Effector CD8-positive, alpha-beta T cell (primary cell): ENCODE measurements at regions not wholly inside any gene's neighbourhood (a gene's known extent, or its start where the extent isn't known, plus 50 kb on each side); places are given as distances from the start of the nearest gene placed in this dataset.

Experiments used
- DNase-seq: peaks from one replicate; lab custom pipeline; 2025; lab: John Stamatoyannopoulos, UW

DNA sequence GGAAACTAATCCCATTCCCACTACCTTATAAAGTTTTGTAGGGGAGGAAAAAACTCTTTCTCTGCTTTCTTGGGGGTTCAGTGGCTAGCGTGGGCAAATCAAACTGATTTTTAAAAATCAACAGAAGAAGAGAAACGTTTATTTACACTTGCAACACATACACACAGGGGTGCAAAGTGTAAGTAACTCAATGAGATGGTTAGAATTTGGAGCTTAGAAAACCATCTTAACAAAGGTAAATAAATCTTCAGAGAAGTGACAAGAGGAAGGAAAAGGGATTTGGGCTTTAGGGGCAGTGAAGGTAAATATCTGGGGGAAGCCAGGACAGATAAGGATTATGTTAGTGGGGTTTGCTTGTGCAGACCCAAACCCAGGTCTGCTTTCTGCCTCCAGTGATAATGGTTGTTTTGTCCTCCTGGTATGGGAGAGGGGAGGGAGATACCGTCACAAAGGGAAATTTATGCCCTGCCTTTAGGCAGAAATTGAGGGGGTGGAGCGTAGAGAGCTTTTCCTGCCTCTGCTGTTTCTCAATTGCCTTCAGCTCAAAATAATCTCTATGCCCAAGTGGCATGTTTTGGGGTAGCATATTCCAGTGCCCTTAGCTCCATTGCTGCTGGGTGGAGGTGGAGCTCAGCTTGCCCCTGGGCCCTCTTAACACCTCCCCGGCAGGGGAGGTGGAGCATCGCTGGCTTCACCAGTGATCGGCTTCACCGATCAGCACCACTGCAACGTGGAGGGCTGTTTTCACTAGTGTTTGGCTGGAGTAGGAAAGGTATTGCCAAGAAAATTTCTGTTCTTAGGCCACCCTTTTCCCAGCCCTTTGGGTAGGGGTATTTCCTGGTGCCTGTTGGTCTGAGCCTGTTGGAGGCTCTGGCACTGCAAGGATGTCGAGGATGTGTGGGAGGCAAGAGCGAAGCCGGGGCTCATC, 92.2 kb downstream of the TEX51 start:
- DNase-seq, result no peak

DNA sequence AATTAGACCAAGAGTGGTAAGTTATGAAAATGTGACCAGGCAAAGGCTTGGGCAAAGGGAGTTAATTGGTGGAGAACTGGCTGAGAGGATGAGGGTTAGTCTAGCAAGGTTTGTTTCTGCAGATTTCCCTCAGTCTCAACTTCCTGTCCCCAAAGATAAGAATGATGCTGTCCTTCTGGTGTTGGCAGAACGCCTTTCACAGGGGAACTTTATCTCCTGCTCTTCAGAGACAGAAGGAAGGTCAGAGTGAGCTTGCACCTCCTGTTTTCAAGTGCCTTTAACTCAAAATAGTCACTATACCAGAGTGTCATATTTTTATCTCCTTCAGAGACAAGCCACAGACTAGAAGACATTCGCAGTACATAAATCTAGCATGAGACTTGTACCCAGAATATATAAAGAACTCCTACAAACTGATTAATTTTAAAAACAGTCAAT, 95.7 kb downstream of the TEX51 start:
- DNase-seq, result no peak

DNA sequence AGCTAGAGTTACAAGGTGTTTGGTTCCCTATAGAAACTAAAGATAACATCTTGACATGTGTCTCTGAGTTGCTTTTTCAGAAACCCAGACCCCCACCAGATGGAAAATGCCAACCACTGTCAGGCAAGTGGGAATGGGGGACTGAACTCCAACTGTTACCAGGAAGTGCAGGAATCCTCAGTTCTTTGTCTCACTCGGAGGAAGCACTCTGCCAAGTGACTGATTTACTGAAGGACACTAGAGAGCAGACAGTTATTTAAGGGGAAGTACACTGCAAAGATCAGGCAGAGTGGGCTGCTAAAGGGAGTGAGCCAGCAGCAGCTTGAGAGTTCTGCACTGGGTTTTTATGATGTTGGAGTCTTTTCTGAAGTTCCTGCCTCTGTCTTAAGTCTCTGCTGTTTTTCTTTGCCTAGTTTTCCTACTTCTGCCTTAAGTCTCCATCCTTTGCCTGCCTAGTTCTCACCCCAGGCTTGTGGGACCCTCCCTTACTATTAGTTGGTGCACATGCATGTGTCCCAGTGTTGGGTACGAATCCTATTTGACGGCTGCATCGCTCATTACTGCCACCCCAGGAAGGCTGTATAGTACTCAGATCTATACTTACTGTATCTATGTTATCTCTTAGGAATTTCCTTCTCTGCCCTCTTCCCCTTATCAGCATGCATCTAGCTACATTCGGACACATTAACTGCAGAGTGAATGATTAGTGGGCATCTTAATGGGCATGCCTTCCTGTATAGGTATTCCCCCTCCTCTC, 97.1 kb downstream of the TEX51 start:
- no peak for DNase-seq

DNA sequence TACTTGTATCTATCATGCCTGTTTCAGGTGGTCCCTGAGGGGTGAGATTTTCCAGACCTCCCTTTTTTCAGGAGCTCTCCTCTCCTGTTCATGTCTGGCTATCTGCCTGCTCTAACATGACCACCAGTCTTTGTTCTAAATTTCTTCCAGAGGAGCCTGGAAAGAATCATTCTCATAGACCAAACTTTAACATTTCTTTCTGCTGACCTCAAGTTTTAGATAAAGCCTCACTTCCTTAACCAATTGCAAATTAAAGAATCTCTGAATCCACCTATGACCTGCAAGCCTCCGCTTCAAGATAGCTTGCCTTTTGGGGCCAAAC, 97.6 kb downstream of the TEX51 start:
- DNase-seq, result no peak
